ENCODE measurements at regions not wholly inside any gene's neighbourhood (a gene's known extent, or its start where the extent isn't known, plus 50 kb on each side); places are given as distances from the start of the nearest gene placed in this dataset.

DNA sequence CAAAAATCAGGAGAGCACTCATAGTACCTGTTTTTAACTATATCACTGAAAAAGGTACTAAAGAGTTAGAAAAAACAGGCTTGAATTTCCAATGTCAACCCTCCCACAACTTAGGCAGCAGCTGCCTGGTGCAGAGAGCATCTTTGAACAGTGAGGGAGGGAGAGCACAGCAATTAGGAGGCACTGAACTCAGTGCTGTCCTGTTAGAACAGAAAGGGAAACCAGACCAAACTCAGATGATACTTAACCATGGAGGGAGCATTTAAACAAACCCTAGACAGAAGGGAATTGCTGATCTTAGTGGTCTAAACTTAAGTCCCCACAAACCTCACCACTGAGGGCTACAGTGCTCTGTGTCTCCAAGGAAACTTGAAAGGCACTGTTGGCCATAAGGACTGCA is 179.2 kb upstream of the AGTR1 start:
- TF ChIP-seq, protein P1, sequence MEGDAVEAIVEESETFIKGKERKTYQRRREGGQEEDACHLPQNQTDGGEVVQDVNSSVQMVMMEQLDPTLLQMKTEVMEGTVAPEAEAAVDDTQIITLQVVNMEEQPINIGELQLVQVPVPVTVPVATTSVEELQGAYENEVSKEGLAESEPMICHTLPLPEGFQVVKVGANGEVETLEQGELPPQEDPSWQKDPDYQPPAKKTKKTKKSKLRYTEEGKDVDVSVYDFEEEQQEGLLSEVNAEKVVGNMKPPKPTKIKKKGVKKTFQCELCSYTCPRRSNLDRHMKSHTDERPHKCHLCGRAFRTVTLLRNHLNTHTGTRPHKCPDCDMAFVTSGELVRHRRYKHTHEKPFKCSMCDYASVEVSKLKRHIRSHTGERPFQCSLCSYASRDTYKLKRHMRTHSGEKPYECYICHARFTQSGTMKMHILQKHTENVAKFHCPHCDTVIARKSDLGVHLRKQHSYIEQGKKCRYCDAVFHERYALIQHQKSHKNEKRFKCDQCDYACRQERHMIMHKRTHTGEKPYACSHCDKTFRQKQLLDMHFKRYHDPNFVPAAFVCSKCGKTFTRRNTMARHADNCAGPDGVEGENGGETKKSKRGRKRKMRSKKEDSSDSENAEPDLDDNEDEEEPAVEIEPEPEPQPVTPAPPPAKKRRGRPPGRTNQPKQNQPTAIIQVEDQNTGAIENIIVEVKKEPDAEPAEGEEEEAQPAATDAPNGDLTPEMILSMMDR (IDR thresholded peaks at IDR 0.05) = no peak
- TF ChIP-seq POLR2A (IDR thresholded peaks at IDR 0.05) (no peak), POLR2AphosphoS5 (IDR thresholded peaks at IDR 0.05; ENCODE audit: insufficient read depth in 1 of 2, low read depth in 1 of 2) (no peak)
